Hepatocyte (in vitro differentiated cells): ENCODE measurements at regions not wholly inside any gene's neighbourhood (a gene's known extent, or its start where the extent isn't known, plus 50 kb on each side); places are given as distances from the start of the nearest gene placed in this dataset.

Source experiments
- CTCF ChIP-seq: fragments of 200-600 bp; sonication (generic); IDR thresholded peaks from 2 replicates; pipeline ENCODE4 v1.5.1; 2016; ENCODE audit warnings: antibody characterized with exemption, mild to moderate bottlenecking; ENCODE audit not compliant: poor library complexity
- EZH2 ChIP-seq: fragments of 200-600 bp; sonication (generic); IDR thresholded peaks from 2 replicates; pipeline ENCODE4 v1.6.1; 2016; ENCODE audit warnings: antibody characterized with exemption, mild to moderate bottlenecking, borderline replicate concordance

- no peak for TF ChIP-seq CTCF
- no peak for TF ChIP-seq EZH2
These were observed 886.4 kb downstream of the DNAJB9 start for GRCh38 chr7:109456116-109456515.
